ENCODE measurements at regions not wholly inside any gene's neighbourhood (a gene's known extent, or its start where the extent isn't known, plus 50 kb on each side); places are given as distances from the start of the nearest gene placed in this dataset.

- Histone ChIP-seq H3K36me3 (no peaks in the 10 kb centered on the region), H3K9me3 (no peaks in the 10 kb centered on the region), H3K27me3 (no peaks in the 10 kb centered on the region), H3K4me3 (ENCODE audit: low read depth, low read length) (no peak overlapping the region), H3K4me1 (no peaks in the 10 kb centered on the region)
- TF ChIP-seq, protein P1, sequence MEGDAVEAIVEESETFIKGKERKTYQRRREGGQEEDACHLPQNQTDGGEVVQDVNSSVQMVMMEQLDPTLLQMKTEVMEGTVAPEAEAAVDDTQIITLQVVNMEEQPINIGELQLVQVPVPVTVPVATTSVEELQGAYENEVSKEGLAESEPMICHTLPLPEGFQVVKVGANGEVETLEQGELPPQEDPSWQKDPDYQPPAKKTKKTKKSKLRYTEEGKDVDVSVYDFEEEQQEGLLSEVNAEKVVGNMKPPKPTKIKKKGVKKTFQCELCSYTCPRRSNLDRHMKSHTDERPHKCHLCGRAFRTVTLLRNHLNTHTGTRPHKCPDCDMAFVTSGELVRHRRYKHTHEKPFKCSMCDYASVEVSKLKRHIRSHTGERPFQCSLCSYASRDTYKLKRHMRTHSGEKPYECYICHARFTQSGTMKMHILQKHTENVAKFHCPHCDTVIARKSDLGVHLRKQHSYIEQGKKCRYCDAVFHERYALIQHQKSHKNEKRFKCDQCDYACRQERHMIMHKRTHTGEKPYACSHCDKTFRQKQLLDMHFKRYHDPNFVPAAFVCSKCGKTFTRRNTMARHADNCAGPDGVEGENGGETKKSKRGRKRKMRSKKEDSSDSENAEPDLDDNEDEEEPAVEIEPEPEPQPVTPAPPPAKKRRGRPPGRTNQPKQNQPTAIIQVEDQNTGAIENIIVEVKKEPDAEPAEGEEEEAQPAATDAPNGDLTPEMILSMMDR (IDR thresholded peaks at IDR 0.05; ENCODE audit: low read depth, low read length), result no peak
- no peak for DNase-seq
Observed at GRCh38 chr2:123371535-123371934, 653.6 kb upstream of the CNTNAP5 start.

- DNase-seq, result no peak
- no peaks in the 10 kb centered on the region for H3K36me3 ChIP-seq
- TF ChIP-seq, protein P1 (IDR thresholded peaks at IDR 0.05; ENCODE audit: low read depth, low read length), result no peak
- no peaks in the 10 kb centered on the region for H3K27me3 ChIP-seq
- H3K4me3 ChIP-seq (ENCODE audit: low read depth, low read length), result no peak overlapping the region
- no peaks in the 10 kb centered on the region for H3K9me3 ChIP-seq
- H3K4me1 ChIP-seq, result no peaks in the 10 kb centered on the region
Observed at GRCh38 chr2:123380370-123380935, 644.6 kb upstream of the CNTNAP5 start.

GRCh38 chr2:123415678-123416077 lies 609.4 kb upstream of the CNTNAP5 start:
- Histone ChIP-seq H3K9me3 (no peaks in the 10 kb centered on the region), H3K4me1 (no peaks in the 10 kb centered on the region), H3K4me3 (ENCODE audit: low read depth, low read length) (no peak overlapping the region), H3K27me3 (no peaks in the 10 kb centered on the region), H3K36me3 (no peaks in the 10 kb centered on the region)
- no peak for DNase-seq
- TF ChIP-seq, protein P1 (IDR thresholded peaks at IDR 0.05; ENCODE audit: low read depth, low read length), result no peak

GRCh38 chr2:123419976-123420375 lies 605.1 kb upstream of the CNTNAP5 start:
- H3K9me3 ChIP-seq, result no peaks in the 10 kb centered on the region
- H3K4me1 ChIP-seq, result no peaks in the 10 kb centered on the region
- no peaks in the 10 kb centered on the region for H3K36me3 ChIP-seq
- no peaks in the 10 kb centered on the region for H3K27me3 ChIP-seq
- TF ChIP-seq, protein P1 (IDR thresholded peaks at IDR 0.05; ENCODE audit: low read depth, low read length), result no peak
- DNase-seq, result no peak
- no peak overlapping the region for H3K4me3 ChIP-seq (ENCODE audit: low read depth, low read length)

DNA sequence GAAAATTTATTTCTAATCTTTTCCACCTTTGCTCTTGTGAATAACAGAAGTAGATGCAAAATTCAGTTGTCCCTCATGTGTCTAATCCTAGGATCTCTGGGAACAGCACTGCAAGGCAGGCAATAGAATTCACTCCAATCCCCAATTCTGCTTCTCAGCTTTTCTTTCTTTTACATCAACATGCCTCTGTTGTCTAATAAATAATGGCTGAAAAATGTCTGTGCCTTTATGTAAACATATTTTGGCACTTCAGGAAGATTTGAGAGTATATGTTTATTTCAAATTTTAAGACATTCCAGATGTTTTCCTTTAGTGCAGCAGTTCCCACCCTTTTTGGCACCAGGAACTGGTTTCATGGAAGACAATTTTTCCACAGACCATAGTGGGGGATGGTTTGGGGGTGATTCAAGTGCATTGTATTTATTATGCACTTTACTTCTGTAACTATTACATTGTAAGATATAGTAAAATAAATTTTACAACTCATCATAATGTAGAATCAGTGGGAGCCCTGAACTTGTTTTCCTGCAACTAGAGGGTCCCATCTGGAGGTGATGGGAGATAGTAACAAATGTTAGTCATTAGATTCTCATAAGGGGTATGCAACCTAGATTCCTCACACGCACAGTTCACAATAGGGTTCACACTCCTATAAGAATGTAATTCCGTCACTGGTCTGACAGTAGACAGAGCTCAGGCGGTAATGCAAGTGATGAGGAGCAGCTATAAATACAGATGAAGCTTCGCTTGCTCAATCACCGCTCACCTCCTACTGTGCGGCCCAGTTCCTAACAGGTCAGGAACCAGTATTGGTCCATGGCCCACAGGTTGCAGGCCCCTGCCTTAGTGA lies 590.3 kb upstream of the CNTNAP5 start:
- DNase-seq, result no peak
- Histone ChIP-seq H3K36me3 (no peaks in the 10 kb centered on the region), H3K4me1 (no peaks in the 10 kb centered on the region), H3K9me3 (no peaks in the 10 kb centered on the region), H3K27me3 (no peaks in the 10 kb centered on the region), H3K4me3 (ENCODE audit: low read depth, low read length) (no peak overlapping the region)
- TF ChIP-seq, protein P1 (IDR thresholded peaks at IDR 0.05; ENCODE audit: low read depth, low read length), result no peak

DNA sequence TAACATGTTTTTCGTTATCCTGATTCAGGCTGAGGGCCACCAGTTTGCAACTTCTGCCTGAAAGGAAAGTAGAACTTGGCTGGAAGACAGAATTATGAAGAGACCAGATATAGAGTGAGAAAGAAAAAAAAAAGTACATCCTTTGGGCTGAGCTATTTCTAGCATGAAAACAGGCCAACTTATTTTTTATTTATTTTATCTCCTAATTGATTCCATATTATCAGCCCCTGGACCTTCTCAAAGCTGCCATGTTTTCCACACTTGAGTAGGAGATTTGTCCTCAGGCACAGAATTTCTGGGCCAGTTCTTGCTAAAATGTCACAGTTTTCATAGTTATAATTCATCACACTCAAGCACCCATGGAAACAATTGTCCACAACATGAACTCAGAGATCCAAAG lies 586.8 kb upstream of the CNTNAP5 start:
- Histone ChIP-seq H3K36me3 (no peaks in the 10 kb centered on the region), H3K4me1 (no peaks in the 10 kb centered on the region), H3K9me3 (no peaks in the 10 kb centered on the region), H3K27me3 (no peaks in the 10 kb centered on the region), H3K4me3 (ENCODE audit: low read depth, low read length) (no peak overlapping the region)
- DNase-seq, result no peak
- TF ChIP-seq, protein P1 (IDR thresholded peaks at IDR 0.05; ENCODE audit: low read depth, low read length), result no peak

All from BE2C (cell line).